Muscle of back (tissue), 3 donors: ENCODE measurements at regions not wholly inside any gene's neighbourhood (a gene's known extent, or its start where the extent isn't known, plus 50 kb on each side); places are given as distances from the start of the nearest gene placed in this dataset.
A peak's percentile ranks its signal among the peaks of the same experiment; 100 is the strongest.
"Not testable (repeated sequence)": the region's sequence is repeated elsewhere in the genome, so short reads cannot be mapped to it uniquely, and the experiment has no call there.

Experiments used
- DNase-seq, 3 donors: peaks; one replicate each; pipeline versions ENCODE4 v3.0.0 to v3.0.0-alpha.2; 2013

DNA sequence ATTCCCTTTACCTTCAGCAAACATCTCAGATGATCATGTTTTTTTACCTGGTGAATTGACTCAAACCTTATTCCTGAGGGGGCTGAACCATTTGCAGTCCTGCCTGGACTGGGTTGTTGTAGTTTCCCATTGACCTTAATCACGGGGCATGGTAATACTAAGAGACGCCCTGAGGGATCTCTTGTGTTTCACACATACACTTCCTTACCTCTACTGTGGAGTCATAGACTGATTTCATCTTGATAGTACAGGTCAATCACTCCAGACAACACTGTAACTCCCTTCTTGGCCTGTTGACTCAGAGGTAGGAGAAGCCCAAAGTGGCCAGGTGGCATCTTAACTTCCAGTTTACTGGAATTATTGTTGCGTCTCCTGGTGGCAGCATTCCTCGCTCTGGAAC is 1064.0 kb upstream of the PCDH10 start:
- DNase-seq, result no peak

GRCh38 chr4:132094017-132094416 is 1055.1 kb upstream of the PCDH10 start:
- no peak for DNase-seq

- DNase-seq, result peak in 2 of 3 donors; percentile 1 to 15
These were observed 1052.1 kb upstream of the PCDH10 start for GRCh38 chr4:132097041-132097440.

DNA sequence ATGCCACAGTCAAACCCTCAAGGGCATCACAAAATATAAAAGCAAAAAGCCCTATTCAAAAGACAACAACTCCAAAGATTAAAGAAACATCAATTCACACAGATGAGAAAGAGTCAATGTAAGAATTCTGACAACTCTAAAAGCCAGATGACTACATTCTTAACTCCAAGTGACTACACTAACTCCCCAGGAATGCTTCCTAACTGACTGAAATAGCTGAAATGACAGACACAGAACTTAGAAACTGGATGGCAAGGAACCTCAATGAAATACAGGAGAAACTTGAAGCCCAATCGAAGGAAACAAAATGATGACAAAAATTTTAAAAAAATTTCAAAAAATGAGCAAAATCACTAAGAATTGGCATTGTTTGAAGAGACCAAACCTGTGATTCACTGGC is 1047.6 kb upstream of the PCDH10 start:
- DNase-seq, result peak in 1 of 3 donors; percentile 22

DNA sequence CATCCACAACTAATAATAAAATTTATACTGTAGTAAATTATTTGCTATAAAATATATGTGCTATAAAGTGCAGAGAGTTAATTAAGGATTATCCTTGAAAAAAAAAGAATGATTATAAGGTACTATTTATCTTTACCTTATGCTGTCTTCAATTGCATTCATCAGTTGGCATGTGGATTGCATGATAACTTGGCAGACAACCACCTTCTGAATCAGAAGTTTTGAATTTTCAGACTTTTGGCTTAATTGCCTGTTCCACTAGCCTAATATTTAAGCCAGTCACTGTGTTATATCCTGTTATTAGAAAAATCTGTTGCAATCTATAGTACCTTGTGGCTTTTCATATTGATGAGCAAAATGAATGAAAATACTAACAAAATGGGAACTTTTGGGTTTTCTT is 1040.3 kb upstream of the PCDH10 start:
- DNase-seq, result peak in 1 of 3 donors; percentile 16

- DNase-seq, result no peak
These were observed 1034.2 kb upstream of the PCDH10 start for GRCh38 chr4:132114885-132115284.

GRCh38 chr4:132122741-132123140 is 1026.4 kb upstream of the PCDH10 start:
- DNase-seq, result not testable (repeated sequence)

DNA sequence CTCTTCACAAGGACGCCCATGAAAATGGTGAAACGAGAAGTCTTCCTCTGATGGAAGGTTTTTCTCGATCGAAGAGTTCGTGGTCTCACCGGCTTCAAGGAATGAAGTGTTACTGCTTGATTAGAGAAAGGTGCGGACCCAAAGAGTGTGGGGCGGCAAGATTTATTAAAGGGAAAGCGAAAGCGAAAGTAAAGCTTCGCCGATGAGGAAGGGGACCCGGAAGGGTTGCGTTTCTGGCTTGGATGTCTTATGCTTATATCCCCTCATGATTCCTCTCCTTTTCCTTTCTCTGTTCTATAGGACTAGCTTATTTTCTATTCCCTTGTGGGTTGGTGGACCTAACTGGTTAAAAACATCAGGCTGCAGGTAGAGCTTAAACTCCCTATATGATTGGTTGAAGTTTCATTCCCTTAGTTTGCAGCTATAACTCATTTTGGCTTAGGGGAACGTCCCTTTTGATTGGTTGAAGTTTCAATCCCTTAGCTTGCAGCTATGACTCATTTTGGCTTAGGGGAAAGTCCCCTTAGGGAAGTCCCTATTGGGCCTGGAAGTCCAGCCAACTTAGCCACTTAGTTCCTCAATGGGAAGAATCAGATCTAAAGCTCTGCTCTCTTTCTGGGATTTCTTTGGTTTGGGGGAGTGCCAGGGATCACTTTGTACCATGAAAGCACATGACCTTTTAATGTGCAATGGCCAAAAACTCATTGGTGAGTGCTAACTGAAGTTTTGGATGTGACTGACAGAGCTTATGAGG is 1025.0 kb upstream of the PCDH10 start:
- no peak for DNase-seq

- DNase-seq, result no peak
These were observed 1024.5 kb upstream of the PCDH10 start for GRCh38 chr4:132124624-132124974.

- DNase-seq, result no peak
These were observed 1024.0 kb upstream of the PCDH10 start for GRCh38 chr4:132125131-132125530.

DNA sequence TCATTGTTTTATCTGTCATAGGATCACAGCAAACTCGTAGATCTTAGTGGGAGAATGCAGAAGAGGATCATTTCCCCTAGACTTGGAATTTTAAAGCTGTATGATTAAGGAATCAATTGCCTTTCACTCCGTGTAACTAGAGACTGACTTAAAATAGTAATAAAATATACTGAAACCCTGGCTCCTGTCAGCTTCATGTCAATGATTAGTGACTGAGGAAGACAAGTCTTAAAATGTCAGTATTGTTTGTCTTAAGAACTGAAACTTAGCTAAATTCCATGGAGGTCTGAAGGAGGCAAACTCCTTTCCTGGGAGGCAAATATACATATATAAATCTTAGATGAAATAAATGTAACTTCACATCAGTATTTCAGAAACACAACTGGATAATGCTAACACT is 1016.7 kb upstream of the PCDH10 start:
- no peak for DNase-seq

- no peak for DNase-seq
These were observed 979.4 kb upstream of the PCDH10 start for GRCh38 chr4:132169660-132170059.

GRCh38 chr4:132180020-132180427 is 969.1 kb upstream of the PCDH10 start:
- peak in 1 of 3 donors; percentile 54 for DNase-seq

- DNase-seq, result peak in 2 of 3 donors; percentile 12 to 22
These were observed 953.9 kb upstream of the PCDH10 start for GRCh38 chr4:132195176-132195575.

DNA sequence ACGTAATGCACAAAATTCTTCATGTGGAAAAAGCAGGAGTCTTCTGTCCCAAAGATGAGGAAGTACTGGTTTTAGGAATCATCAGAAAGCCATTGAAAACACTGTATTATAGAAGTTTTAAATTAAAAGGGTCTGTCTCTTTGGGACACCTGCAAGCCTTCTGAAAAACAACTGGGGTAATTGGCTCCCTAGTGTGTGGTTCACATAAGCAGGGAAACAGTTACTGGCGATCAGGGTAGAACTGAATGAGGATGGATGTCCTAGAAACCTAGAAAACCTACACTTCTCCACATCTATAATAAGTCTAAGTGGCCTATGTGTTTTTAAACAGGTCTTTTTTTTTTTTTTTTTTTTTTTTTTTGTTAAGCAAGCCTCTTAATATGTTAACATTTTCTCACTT is 945.5 kb upstream of the PCDH10 start:
- no peak for DNase-seq

DNA sequence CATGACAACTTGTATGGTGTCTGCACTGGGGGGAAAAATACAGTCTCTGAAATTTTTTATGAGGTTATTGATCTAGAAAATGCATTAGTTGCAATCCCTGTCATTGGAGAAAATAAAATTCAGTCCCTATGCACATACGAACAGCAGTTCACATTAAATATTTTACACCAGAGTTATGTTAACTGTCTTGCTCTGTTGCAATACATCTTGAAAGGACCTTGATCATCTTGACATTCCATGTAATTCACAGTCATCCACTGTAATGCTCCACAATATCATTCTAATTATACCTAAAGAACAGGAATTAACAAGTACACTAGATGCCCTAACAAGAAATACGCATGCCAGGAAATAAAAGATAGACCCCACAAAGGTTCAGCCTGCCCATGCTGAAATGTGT is 934.6 kb upstream of the PCDH10 start:
- no peak for DNase-seq

- no peak for DNase-seq
These were observed 930.7 kb upstream of the PCDH10 start for GRCh38 chr4:132218406-132218805.

- DNase-seq, result no peak
These were observed 921.8 kb upstream of the PCDH10 start for GRCh38 chr4:132227151-132227856.

DNA sequence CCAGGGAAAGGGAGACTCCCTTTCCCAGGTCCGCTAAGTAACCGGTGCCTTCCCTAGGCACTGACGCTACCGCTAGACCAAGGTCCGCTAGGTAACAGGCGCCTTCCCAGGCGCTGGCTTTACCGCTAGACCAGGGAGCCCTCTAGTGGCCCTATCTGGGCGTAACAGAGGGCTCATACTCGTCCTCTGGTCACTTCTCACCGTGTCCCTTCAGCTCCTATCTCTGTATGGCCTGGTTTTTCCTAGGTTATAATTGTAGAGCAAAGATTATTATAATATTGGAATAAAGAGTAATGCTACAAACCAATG is 921.3 kb upstream of the PCDH10 start:
- peak in 2 of 3 donors; percentile 6 to 12 for DNase-seq

GRCh38 chr4:132228676-132229075 is 920.4 kb upstream of the PCDH10 start:
- no peak for DNase-seq

DNA sequence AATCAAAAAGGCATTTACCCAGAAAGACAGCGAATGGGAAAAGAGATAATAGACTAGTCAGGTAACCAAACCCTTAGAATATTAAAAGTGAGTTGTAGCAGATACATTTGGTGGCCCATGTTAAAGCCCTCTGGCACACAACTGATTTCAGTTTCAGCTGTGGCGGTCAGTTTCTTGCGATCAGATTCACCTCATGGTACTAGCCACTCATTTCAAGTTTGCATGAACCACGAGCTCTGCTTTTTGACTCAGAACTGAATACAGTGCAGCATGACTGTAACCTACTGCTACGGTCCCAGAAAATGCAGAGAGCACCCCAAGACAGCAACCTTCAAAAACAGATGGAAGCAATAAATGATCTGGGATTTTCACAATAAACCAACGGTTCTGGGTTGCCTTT is 919.1 kb upstream of the PCDH10 start:
- DNase-seq, result no peak

DNA sequence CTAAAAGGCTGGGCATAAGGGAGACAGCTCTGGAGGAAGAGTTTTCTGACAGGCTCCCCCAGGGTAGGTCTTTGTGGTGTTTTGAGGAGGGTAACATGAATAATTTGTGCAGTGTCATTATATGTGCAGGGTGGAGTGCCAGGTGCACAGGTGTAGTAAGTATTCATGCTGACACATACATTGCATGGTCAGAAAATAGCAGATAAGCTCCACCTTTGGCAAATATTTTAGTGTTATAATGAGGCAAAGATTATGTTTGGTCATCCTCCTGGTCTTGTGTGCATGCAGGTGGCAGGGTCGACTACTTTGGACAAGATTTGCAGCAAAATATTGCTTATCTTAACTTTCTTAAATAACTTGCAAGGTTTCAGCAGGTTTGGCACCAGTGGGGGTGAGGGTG is 910.4 kb upstream of the PCDH10 start:
- no peak for DNase-seq

DNA sequence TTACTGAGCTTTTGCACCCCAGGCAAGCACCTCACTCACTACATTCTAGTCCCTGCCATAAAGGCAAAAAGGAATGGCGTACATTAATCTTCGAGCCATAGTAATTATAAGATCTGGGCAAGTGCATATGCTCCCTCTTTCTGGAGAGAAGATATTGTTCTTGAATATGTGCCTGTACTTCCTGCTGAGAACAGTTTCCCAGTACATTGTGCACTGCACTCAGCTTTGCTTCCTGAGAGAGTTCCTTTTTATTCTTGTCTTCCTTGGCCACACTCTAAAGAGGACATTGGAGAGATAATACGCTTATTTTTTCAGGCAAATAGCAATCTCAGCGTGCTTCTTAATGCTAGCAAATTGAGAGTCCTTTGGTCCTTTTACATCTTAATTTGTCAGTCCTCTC is 909.0 kb upstream of the PCDH10 start:
- no peak for DNase-seq

GRCh38 chr4:132245319-132245718 is 903.8 kb upstream of the PCDH10 start:
- no peak for DNase-seq
